ENCODE measurements at regions not wholly inside any gene's neighbourhood (a gene's known extent, or its start where the extent isn't known, plus 50 kb on each side); places are given as distances from the start of the nearest gene placed in this dataset.

DNA sequence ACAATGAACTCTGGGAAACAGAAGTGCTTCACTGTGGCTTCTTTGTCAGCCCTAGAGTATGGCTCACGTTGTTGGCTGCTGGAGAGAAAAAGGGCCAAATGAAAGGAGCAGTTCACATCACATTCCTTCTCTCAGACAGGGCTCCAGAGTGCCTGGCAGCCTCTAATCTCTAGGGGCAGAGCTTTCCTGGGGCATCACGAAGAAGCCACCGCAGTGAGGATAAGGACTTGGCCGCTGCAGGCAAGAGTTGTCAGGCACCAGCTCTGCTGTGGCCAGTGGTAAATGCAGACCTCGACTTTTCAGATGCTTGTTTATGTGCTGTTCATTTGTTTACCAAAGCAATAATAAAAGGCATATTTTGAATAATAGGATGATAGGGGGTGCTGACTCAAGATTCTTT is 227.2 kb downstream of the ICE1 start:
- no peaks in the 10 kb centered on the region for H3K4me1 ChIP-seq (replicated peaks)
- no peaks in the 10 kb centered on the region for H3K9me3 ChIP-seq
- WGBS, result 73% methylated on average over 5 of the region's 5 CpGs
- no peak overlapping the region for H3K4me3 ChIP-seq
- H3K36me3 ChIP-seq, result no peaks in the 10 kb centered on the region
- no peaks in the 10 kb centered on the region for H3K27me3 ChIP-seq (replicated peaks; ENCODE audit: insufficient read depth)
- H3K27ac ChIP-seq, result no peak overlapping the region
- TF ChIP-seq POLR2A (IDR thresholded peaks at IDR 0.05) (no peak), POLR2AphosphoS5 (IDR thresholded peaks at IDR 0.05) (no peak)
- TF ChIP-seq, protein P1, sequence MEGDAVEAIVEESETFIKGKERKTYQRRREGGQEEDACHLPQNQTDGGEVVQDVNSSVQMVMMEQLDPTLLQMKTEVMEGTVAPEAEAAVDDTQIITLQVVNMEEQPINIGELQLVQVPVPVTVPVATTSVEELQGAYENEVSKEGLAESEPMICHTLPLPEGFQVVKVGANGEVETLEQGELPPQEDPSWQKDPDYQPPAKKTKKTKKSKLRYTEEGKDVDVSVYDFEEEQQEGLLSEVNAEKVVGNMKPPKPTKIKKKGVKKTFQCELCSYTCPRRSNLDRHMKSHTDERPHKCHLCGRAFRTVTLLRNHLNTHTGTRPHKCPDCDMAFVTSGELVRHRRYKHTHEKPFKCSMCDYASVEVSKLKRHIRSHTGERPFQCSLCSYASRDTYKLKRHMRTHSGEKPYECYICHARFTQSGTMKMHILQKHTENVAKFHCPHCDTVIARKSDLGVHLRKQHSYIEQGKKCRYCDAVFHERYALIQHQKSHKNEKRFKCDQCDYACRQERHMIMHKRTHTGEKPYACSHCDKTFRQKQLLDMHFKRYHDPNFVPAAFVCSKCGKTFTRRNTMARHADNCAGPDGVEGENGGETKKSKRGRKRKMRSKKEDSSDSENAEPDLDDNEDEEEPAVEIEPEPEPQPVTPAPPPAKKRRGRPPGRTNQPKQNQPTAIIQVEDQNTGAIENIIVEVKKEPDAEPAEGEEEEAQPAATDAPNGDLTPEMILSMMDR (IDR thresholded peaks at IDR 0.05), result no peak
- intact Hi-C loops (cut with DNase I), result loop anchor here (10.0 kb wide), 1 partner anchor 75 kb away; no protein-coding TSS in a partner anchor
- no peak for DNase-seq (ENCODE audit: low spot score)

DNA sequence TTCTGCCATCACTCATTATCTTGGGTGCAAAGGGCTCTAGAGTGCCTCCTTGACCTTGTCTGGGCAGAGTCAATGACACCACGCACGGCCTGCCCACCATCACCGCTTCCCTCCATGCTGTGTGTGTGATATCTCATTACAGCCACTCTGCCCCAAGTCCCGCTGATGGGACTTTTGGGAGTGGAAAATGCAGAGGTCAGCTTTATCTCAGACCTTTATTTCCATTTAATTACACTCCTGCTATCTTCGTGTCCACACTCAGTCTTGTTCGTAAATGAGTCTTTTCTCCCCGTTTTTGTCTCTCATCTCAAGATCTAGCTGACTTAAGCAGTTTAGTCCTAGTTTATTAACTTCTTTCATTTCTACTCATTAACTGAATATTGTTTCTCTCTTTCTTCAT is 226.2 kb downstream of the ICE1 start:
- Histone ChIP-seq H3K27ac (no peak overlapping the region), H3K9me3 (no peaks in the 10 kb centered on the region), H3K4me3 (no peak overlapping the region), H3K27me3 (replicated peaks; ENCODE audit: insufficient read depth) (no peaks in the 10 kb centered on the region), H3K4me1 (replicated peaks) (no peaks in the 10 kb centered on the region), H3K36me3 (no peaks in the 10 kb centered on the region)
- intact Hi-C loops (cut with DNase I), result no loop called here
- DNase-seq (ENCODE audit: low spot score), result no peak
- TF ChIP-seq POLR2A (IDR thresholded peaks at IDR 0.05) (no peak), POLR2AphosphoS5 (IDR thresholded peaks at IDR 0.05) (no peak)
- TF ChIP-seq, protein P1 (IDR thresholded peaks at IDR 0.05), result no peak
- 83% methylated on average over 7 of the region's 7 CpGs for WGBS

DNA sequence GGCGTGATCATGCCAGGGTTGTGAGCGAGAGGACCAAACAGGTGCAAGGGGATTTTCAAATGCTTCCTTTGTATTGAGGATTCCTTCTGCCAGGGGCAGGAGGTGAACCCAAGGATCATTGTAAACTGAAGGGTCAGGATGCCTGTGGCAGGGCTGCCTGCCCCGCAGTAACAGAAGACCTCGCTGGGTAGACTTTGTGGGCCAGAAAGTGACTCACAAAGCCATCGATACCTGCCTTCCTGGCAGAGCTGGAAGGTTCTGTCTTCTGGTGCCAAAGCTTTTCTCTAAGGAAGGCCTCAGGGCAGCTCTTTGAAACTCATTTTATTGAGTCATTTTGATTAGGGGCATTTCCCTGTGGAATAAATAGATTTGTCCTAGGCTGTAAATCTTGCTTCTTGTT is 223.4 kb downstream of the ICE1 start:
- 54% methylated on average over 5 of the region's 5 CpGs for WGBS
- no peak overlapping the region for H3K27ac ChIP-seq
- no peaks in the 10 kb centered on the region for H3K4me1 ChIP-seq (replicated peaks)
- H3K9me3 ChIP-seq, result no peaks in the 10 kb centered on the region
- TF ChIP-seq POLR2A (IDR thresholded peaks at IDR 0.05) (no peak), POLR2AphosphoS5 (IDR thresholded peaks at IDR 0.05) (no peak)
- TF ChIP-seq, protein P1 (IDR thresholded peaks at IDR 0.05), result no peak
- intact Hi-C loops (cut with DNase I), result no loop called here
- H3K4me3 ChIP-seq, result no peak overlapping the region
- no peaks in the 10 kb centered on the region for H3K27me3 ChIP-seq (replicated peaks; ENCODE audit: insufficient read depth)
- H3K36me3 ChIP-seq, result no peaks in the 10 kb centered on the region
- DNase-seq (ENCODE audit: low spot score), result no peak

DNA sequence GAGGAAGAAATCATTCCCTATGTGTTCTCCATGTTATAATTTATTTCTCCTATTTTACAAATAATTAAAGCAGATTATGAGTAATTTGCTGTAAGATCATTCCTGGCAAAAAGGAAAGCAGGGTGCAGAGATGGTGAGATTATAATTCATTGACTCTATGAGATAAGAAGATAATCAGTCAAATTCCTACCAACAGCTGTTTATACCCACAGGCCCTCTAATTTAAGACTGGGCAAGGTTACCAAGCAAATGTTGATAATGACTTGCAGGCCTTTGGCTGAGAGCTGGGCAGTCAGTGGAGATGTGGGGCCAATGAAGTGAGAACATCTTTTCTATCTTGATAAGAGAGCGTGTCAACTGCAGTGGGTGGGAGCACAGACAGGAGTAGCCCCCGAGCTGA is 222.7 kb downstream of the ICE1 start:
- H3K36me3 ChIP-seq, result no peaks in the 10 kb centered on the region
- intact Hi-C loops (cut with DNase I), result no loop called here
- no peak overlapping the region for H3K27ac ChIP-seq
- H3K4me3 ChIP-seq, result no peak overlapping the region
- no peaks in the 10 kb centered on the region for H3K4me1 ChIP-seq (replicated peaks)
- no peaks in the 10 kb centered on the region for H3K9me3 ChIP-seq
- no peak for TF ChIP-seq POLR2AphosphoS5 (IDR thresholded peaks at IDR 0.05)
- TF ChIP-seq, protein P1 (IDR thresholded peaks at IDR 0.05), result no peak
- no peak for TF ChIP-seq POLR2A (IDR thresholded peaks at IDR 0.05)
- no peaks in the 10 kb centered on the region for H3K27me3 ChIP-seq (replicated peaks; ENCODE audit: insufficient read depth)
- DNase-seq (ENCODE audit: low spot score), result no peak
- 57% methylated on average over 2 of the region's 2 CpGs for WGBS

DNA sequence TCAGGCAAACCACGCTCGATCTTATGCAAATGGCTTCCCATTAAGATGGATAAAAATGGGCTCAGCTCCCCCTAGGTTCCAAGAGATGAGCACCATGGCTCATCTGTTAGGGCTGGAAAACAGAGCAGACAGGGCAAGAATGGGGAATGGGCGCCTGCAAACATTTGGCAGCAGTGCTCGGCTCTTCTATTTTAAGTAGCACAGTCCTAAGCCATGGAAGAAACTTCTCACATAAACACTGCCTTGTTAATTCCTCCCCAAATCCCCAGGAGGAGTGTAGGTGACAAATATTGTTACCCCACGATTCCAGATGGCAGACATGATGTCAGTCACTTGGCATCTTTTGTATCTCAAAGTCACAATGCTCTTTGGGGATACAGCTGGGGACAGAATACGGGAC is 221.8 kb downstream of the ICE1 start:
- no peaks in the 10 kb centered on the region for H3K9me3 ChIP-seq
- WGBS, result 66% methylated on average over 6 of the region's 6 CpGs
- H3K36me3 ChIP-seq, result no peaks in the 10 kb centered on the region
- DNase-seq (ENCODE audit: low spot score), result no peak
- TF ChIP-seq POLR2A (IDR thresholded peaks at IDR 0.05), result no peak
- intact Hi-C loops (cut with DNase I), result no loop called here
- H3K4me3 ChIP-seq, result no peak overlapping the region
- no peaks in the 10 kb centered on the region for H3K4me1 ChIP-seq (replicated peaks)
- H3K27me3 ChIP-seq (replicated peaks; ENCODE audit: insufficient read depth), result no peaks in the 10 kb centered on the region
- no peak overlapping the region for H3K27ac ChIP-seq
